ENCODE measurements at regions not wholly inside any gene's neighbourhood (a gene's known extent, or its start where the extent isn't known, plus 50 kb on each side); places are given as distances from the start of the nearest gene placed in this dataset.

DNA sequence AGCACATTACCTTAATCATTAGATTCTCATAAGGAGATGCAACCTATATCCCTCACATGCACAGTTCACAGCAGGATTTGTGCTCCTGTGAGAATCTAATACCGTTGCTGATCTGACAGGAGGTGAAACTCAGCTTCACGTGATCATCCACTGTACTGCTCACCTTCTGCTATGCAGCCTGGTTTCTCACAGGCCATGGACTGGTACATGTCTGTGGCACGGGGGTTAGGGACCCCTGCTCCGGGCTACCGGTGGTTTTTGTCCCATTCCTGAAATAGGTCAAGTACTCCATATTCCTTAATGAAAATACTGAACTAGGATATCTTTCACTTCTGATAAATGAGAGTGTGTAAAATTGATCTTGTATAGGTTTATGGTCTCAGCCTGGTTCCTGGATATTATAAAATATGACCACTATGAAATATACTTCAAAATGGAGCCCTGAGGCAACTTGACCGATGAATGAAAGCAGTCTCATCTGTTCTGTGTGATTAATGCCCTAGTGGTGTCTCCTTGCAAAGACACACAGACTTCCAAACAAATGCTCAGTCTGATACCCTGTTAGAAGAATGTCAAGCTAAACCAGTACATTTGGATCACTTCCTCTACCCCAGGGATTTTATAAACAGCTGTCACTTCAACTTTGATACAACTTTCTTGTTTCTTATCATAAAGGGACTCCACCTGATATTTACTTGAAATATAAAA lies 492.9 kb upstream of the ANO3 start:
- TF ChIP-seq, protein P1, sequence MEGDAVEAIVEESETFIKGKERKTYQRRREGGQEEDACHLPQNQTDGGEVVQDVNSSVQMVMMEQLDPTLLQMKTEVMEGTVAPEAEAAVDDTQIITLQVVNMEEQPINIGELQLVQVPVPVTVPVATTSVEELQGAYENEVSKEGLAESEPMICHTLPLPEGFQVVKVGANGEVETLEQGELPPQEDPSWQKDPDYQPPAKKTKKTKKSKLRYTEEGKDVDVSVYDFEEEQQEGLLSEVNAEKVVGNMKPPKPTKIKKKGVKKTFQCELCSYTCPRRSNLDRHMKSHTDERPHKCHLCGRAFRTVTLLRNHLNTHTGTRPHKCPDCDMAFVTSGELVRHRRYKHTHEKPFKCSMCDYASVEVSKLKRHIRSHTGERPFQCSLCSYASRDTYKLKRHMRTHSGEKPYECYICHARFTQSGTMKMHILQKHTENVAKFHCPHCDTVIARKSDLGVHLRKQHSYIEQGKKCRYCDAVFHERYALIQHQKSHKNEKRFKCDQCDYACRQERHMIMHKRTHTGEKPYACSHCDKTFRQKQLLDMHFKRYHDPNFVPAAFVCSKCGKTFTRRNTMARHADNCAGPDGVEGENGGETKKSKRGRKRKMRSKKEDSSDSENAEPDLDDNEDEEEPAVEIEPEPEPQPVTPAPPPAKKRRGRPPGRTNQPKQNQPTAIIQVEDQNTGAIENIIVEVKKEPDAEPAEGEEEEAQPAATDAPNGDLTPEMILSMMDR (IDR thresholded peaks at IDR 0.05; ENCODE audit: insufficient read depth, low read length): no peak
- no peak for TF ChIP-seq POLR2AphosphoS5 (IDR thresholded peaks at IDR 0.05; ENCODE audit: low read depth)
- TF ChIP-seq GABPA (IDR thresholded peaks at IDR 0.05; ENCODE audit: low read depth): no peak
- TF ChIP-seq, protein P2, sequence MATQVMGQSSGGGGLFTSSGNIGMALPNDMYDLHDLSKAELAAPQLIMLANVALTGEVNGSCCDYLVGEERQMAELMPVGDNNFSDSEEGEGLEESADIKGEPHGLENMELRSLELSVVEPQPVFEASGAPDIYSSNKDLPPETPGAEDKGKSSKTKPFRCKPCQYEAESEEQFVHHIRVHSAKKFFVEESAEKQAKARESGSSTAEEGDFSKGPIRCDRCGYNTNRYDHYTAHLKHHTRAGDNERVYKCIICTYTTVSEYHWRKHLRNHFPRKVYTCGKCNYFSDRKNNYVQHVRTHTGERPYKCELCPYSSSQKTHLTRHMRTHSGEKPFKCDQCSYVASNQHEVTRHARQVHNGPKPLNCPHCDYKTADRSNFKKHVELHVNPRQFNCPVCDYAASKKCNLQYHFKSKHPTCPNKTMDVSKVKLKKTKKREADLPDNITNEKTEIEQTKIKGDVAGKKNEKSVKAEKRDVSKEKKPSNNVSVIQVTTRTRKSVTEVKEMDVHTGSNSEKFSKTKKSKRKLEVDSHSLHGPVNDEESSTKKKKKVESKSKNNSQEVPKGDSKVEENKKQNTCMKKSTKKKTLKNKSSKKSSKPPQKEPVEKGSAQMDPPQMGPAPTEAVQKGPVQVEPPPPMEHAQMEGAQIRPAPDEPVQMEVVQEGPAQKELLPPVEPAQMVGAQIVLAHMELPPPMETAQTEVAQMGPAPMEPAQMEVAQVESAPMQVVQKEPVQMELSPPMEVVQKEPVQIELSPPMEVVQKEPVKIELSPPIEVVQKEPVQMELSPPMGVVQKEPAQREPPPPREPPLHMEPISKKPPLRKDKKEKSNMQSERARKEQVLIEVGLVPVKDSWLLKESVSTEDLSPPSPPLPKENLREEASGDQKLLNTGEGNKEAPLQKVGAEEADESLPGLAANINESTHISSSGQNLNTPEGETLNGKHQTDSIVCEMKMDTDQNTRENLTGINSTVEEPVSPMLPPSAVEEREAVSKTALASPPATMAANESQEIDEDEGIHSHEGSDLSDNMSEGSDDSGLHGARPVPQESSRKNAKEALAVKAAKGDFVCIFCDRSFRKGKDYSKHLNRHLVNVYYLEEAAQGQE (IDR thresholded peaks at IDR 0.05; ENCODE audit: insufficient replicate concordance, low read depth): no peak
- no peak for TF ChIP-seq SPI1 (IDR thresholded peaks at IDR 0.05; ENCODE audit: borderline replicate concordance, low read depth)
